SK-N-SH treated with all-trans-retinoic acid at 6 μM for 48 hours (cell line): ENCODE measurements at regions not wholly inside any gene's neighbourhood (a gene's known extent, or its start where the extent isn't known, plus 50 kb on each side); places are given as distances from the start of the nearest gene placed in this dataset.

Source experiments
- ATAC-seq: fragments of 200-7000 bp; cut with Tn5 transposase; 3 replicates; pipeline ENCODE4 v1.9.1; 2020; ENCODE audit warnings: mild to moderate bottlenecking, moderate library complexity
- BACH2 ChIP-seq: fragments of 250-450 bp; sonication (Bioruptor Pico); IDR thresholded peaks from 2 replicates; pipeline ENCODE4 v1.9.0; 2021; ENCODE audit warnings: mild to moderate bottlenecking, borderline replicate concordance
- CREB5 ChIP-seq: fragments of 250-450 bp; sonication (Bioruptor Pico); IDR thresholded peaks from 2 replicates; pipeline ENCODE4 v1.5.1; 2020; ENCODE audit warnings: low read depth, mild to moderate bottlenecking, moderate library complexity
- CSDC2 ChIP-seq: fragments of 250-450 bp; sonication (Bioruptor Pico); IDR thresholded peaks from 2 replicates; pipeline ENCODE4 v1.5.0; 2020; ENCODE audit warnings: mild to moderate bottlenecking, moderate library complexity
- CSRNP3 ChIP-seq: fragments of 250-450 bp; sonication (Bioruptor Pico); IDR thresholded peaks from 2 replicates; pipeline ENCODE4 v1.5.1; 2021; ENCODE audit warnings: mild to moderate bottlenecking, moderate library complexity
- ESRRG ChIP-seq: fragments of 250-450 bp; sonication (Bioruptor Pico); IDR thresholded peaks from 2 replicates; pipeline ENCODE4 v1.6.1; 2021; ENCODE audit warnings: mild to moderate bottlenecking
- GLIS3 ChIP-seq: fragments of 250-450 bp; sonication (Bioruptor Pico); IDR thresholded peaks from 2 replicates; pipeline ENCODE4 v1.5.0; 2020; ENCODE audit warnings: mild to moderate bottlenecking, moderate library complexity
- ISL1 ChIP-seq: fragments of 250-450 bp; sonication (Bioruptor Pico); IDR thresholded peaks from 2 replicates; pipeline ENCODE4 v2.1.2; 2022; ENCODE audit warnings: mild to moderate bottlenecking, moderate library complexity
- POU6F1 ChIP-seq: fragments of 250-450 bp; sonication (Bioruptor Pico); IDR thresholded peaks from 2 replicates; pipeline ENCODE4 v1.8.0; 2021; ENCODE audit warnings: low read depth, mild to moderate bottlenecking, moderate library complexity, borderline replicate concordance
- PPARA ChIP-seq: fragments of 250-450 bp; sonication (Bioruptor Pico); IDR thresholded peaks from 2 replicates; pipeline ENCODE4 v1.5.0; 2020; ENCODE audit warnings: mild to moderate bottlenecking, borderline replicate concordance
- RARB ChIP-seq: fragments of 250-450 bp; sonication (Bioruptor Pico); IDR thresholded peaks from 2 replicates; pipeline ENCODE4 v1.8.0; 2021; ENCODE audit warnings: mild to moderate bottlenecking, moderate library complexity
- SNAI2 ChIP-seq: fragments of 250-450 bp; sonication (Bioruptor Pico); IDR thresholded peaks from 2 replicates; pipeline ENCODE4 v1.5.0; 2020; ENCODE audit warnings: mild to moderate bottlenecking, moderate library complexity
- TCF4 ChIP-seq: fragments of 250-450 bp; sonication (Bioruptor Pico); IDR thresholded peaks from 2 replicates; pipeline ENCODE4 v1.8.0; 2021; ENCODE audit warnings: mild to moderate bottlenecking, moderate library complexity, borderline replicate concordance
- TOX ChIP-seq: fragments of 250-450 bp; sonication (Bioruptor Pico); IDR thresholded peaks from 2 replicates; pipeline ENCODE4 v1.8.0; 2021; ENCODE audit warnings: mild to moderate bottlenecking, moderate library complexity, borderline replicate concordance
- TSHZ2 ChIP-seq: fragments of 250-450 bp; sonication (Bioruptor Pico); IDR thresholded peaks from 2 replicates; pipeline ENCODE4 v1.5.0; 2020; ENCODE audit warnings: mild to moderate bottlenecking, moderate library complexity
- ZFP3 ChIP-seq: fragments of 250-450 bp; sonication (Bioruptor Pico); IDR thresholded peaks from 2 replicates; pipeline ENCODE4 v1.5.0; 2020; ENCODE audit warnings: mild to moderate bottlenecking, moderate library complexity
- ZFP30 ChIP-seq: fragments of 450-650 bp; formaldehyde crosslinking; IDR thresholded peaks from 2 replicates; pipeline ENCODE4 v1.5.0; 2022; ENCODE audit warnings: mild to moderate bottlenecking, moderate library complexity
- ZNF565 ChIP-seq: fragments of 450-650 bp; formaldehyde crosslinking; conservative IDR thresholded peaks from 2 replicates; pipeline ENCODE4 v1.5.0; 2020; ENCODE audit warnings: low read depth, mild to moderate bottlenecking, moderate library complexity
- ZNF70 ChIP-seq: fragments of 450-650 bp; formaldehyde crosslinking; IDR thresholded peaks from 2 replicates; pipeline ENCODE4 v1.5.0; 2020; ENCODE audit warnings: mild to moderate bottlenecking, moderate library complexity
- ZNF8 ChIP-seq: fragments of 450-650 bp; formaldehyde crosslinking; IDR thresholded peaks from 2 replicates; pipeline ENCODE4 v1.5.0; 2020; ENCODE audit warnings: mild to moderate bottlenecking, moderate library complexity

- no peak for TF ChIP-seq TSHZ2
- no peak for TF ChIP-seq ZNF8 (CRISPR knock-in tag)
These were observed 107.2 kb downstream of the GTPBP8 start (continued) for GRCh38 chr3:113097960-113098447.

GRCh38 chr3:113100063-113100462 lies 109.3 kb downstream of the GTPBP8 start:
- ATAC-seq, result no peak
- TF ChIP-seq ISL1 (CRISPR knock-in tag) (no peak), ZFP3 (CRISPR knock-in tag) (no peak), BACH2 (CRISPR knock-in tag) (no peak), ZFP30 (CRISPR knock-in tag) (no peak), ZNF565 (CRISPR knock-in tag) (no peak), TCF4 (CRISPR knock-in tag) (no peak), GLIS3 (CRISPR knock-in tag) (no peak), CSRNP3 (no peak), TSHZ2 (no peak), TOX (no peak)

- ATAC-seq, result no peak
- TF ChIP-seq ZFP30 (CRISPR knock-in tag), result no peak
- TF ChIP-seq SNAI2 (CRISPR knock-in tag), result no peak
- no peak for TF ChIP-seq CREB5
- TF ChIP-seq ESRRG, result no peak
- TF ChIP-seq PPARA, result no peak
- TF ChIP-seq TOX, result no peak
- TF ChIP-seq CSDC2 (CRISPR knock-in tag), result no peak
- TF ChIP-seq BACH2 (CRISPR knock-in tag), result no peak
- TF ChIP-seq ZFP3 (CRISPR knock-in tag), result no peak
- TF ChIP-seq RARB (CRISPR knock-in tag), result no peak
- no peak for TF ChIP-seq ZNF70 (CRISPR knock-in tag)
- TF ChIP-seq POU6F1, result no peak
- TF ChIP-seq, all 23 proteins: peak for 0
These were observed 107.8 kb upstream of the BOC start for GRCh38 chr3:113103588-113103987.
